Heart left ventricle (tissue), 16 donors: ENCODE measurements at regions not wholly inside any gene's neighbourhood (a gene's known extent, or its start where the extent isn't known, plus 50 kb on each side); places are given as distances from the start of the nearest gene placed in this dataset.

Experiments used
- ATAC-seq, 4 donors: fragments of 200-7000 bp; cut with Tn5 transposase; one replicate each; pipeline ENCODE4 v1.9.1; 2020 to 2022; ENCODE audit warnings: moderate library complexity in 4 of 4, mild to moderate bottlenecking in 3 of 4, moderate number of reproducible peaks in 1 of 4
- DNase-seq, 5 donors: peaks; one replicate each; pipeline ENCODE4 v3.0.0-alpha.2; 2020
- H3K27ac ChIP-seq, 12 donors: fragments of 200-600 bp; sonication (generic) in 4 of 12; one replicate each; pipeline versions ENCODE4 v1.5.0 to v1.8.0; 2016 to 2022; ENCODE audit warnings: mild to moderate bottlenecking in 2 of 12
- H3K27me3 ChIP-seq, 9 donors: fragments of 200-600 bp; sonication (generic) in 2 of 9; one replicate each; pipeline versions ENCODE4 v1.5.1 to v1.8.0; 2016 to 2022; ENCODE audit warnings: mild to moderate bottlenecking in 3 of 9
- H3K36me3 ChIP-seq, 9 donors: fragments of 200-600 bp; sonication (generic) in 2 of 9; one replicate each; pipeline versions ENCODE4 v1.5.0 to v1.8.0; 2018 to 2022; ENCODE audit warnings: mild to moderate bottlenecking in 2 of 9
- H3K4me1 ChIP-seq, 12 donors: fragments of 200-600 bp; sonication (generic) in 4 of 12; one replicate each; pipeline versions ENCODE4 v1.5.0 to v1.8.0; 2016 to 2022; ENCODE audit warnings: mild to moderate bottlenecking in 3 of 12
- H3K4me3 ChIP-seq, 12 donors: fragments of 200-600 bp; sonication (generic) in 4 of 12; one replicate each; pipeline versions ENCODE4 v1.5.0 to v1.8.0; 2017 to 2022; ENCODE audit warnings: mild to moderate bottlenecking in 9 of 12, moderate library complexity in 4 of 12
- H3K9me3 ChIP-seq, 12 donors: fragments of 200-600 bp; sonication (generic) in 4 of 12; one replicate each; pipeline versions ENCODE4 v1.5.0 to v1.8.0; 2016 to 2022; ENCODE audit warnings: mild to moderate bottlenecking in 1 of 12
- POLR2A ChIP-seq, 2 donors: fragments of 450-650 bp; IDR thresholded peaks; one replicate each; pipeline ENCODE4 v1.6.1; 2017; ENCODE audit warnings: antibody characterized with exemption in 2 of 2, mild to moderate bottlenecking in 2 of 2, moderate library complexity in 2 of 2
- WGBS, 4 donors: extraction: QIAGEN DNeasy Blood & Tissue Kit in 2 of 4; methylation state at CpG; one replicate each; pipeline versions ENCODE4 v1.1.5 to v1.1.7; 2013 to 2018; 5-methylcytosine and 5-hydroxymethylcytosine counted together
- intact Hi-C, 10 donors: fragments of 100-400 bp; cut with DNase I; formaldehyde crosslinking; loops; one replicate each; pipeline versions ENCODE4 v1.11.1 to v1.14.2; 2022
- TF ChIP-seq, protein P1 (sequence below), 12 donors: fragments of 200-600 bp; sonication (generic) in 4 of 12; IDR thresholded peaks; one replicate each; pipeline versions ENCODE4 v1.5.0 to v1.8.0; 2018 to 2022; ENCODE audit warnings: antibody characterized with exemption in 12 of 12, mild to moderate bottlenecking in 5 of 12
- donor health status: ischemic (EF 13 %, LVEDD 7.1; RV severe dilation, severe dysfunction).
- donor health status: healthy with polysubstance abuse.
- donor health status: DM: no; HTN: yes; CAD: no.
- donor health status: DM: no; HTN: no; CAD: no.
- donor health status: ischemic (EF 25% LVEDD 6.9; RV normal size, moderate dysfunction).
- donor health status: ischemic (EF 25% LVEDD 5.7; RV mildly dilated, moderate dysfunction).
- donor health status: healthy.
- donor health status: DM: yes; HTN: yes; CAD: no.
- donor health status: ischemic (EF 35%, LVEDD 5.7; RV mildly dilated, moderate dysfunction).
- donor health status: nonischemic (EF 11% LVEDD 7.7; RV severe dilation, severe dysfunction).
- donor health status: DM: yes; HTN: yes; CAD: no.
- donor health status: PGD.
- donor health status: ischemic (EF 29% LVEDD 5.4; RV normal size, mild dysfunction).
- donor health status: nonischemic (EF 23%, LVEDD 6.1; RV moderate dilation, normal function).

DNA sequence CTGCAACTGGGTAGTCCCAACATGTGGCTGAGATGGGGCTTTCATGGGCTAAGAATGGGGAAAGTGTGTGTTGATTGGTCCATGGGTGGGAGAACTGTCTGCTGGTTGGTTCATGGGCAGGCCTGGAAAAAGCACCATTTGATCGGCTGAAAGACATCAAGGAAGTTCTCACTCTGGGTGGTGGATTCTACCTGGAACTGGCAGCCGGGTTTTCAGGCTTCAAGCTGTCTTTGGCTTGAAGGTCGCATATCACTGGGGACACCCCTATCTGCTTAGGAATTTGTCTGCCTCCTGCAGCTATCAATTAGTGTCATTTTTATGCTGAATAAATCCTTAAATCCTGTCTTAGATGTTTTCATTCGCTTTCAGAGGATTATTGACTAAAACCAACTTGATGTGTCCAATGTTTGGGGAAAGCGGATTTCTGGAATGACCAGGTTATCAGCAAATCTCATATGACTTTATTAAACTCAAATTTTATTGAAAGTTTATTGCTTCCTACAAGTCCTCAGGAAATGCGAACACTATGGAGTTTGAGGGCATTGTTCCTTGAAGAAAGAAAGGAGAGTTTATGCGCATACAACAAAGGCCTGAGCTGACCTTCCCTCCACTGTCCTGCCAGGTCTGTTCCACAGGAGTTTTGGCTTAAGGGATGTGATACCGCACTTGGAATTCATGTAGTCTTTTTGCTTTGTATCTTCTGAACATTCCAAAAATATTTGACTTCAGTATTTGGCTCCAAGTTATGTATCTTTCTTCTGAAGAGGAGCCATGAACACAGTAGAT is 451.1 kb downstream of the TUSC1 start:
- no peak for ATAC-seq
- H3K36me3 ChIP-seq = no peaks in the 10 kb centered on the region
- no peak overlapping the region for H3K27ac ChIP-seq
- H3K4me1 ChIP-seq = no peaks in the 10 kb centered on the region
- TF ChIP-seq, protein P1, sequence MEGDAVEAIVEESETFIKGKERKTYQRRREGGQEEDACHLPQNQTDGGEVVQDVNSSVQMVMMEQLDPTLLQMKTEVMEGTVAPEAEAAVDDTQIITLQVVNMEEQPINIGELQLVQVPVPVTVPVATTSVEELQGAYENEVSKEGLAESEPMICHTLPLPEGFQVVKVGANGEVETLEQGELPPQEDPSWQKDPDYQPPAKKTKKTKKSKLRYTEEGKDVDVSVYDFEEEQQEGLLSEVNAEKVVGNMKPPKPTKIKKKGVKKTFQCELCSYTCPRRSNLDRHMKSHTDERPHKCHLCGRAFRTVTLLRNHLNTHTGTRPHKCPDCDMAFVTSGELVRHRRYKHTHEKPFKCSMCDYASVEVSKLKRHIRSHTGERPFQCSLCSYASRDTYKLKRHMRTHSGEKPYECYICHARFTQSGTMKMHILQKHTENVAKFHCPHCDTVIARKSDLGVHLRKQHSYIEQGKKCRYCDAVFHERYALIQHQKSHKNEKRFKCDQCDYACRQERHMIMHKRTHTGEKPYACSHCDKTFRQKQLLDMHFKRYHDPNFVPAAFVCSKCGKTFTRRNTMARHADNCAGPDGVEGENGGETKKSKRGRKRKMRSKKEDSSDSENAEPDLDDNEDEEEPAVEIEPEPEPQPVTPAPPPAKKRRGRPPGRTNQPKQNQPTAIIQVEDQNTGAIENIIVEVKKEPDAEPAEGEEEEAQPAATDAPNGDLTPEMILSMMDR (IDR thresholded peaks at IDR 0.05) = no peak
- no peak for TF ChIP-seq POLR2A (IDR thresholded peaks at IDR 0.05)
- no peak overlapping the region for H3K4me3 ChIP-seq
- intact Hi-C loops = no loop called here
- peaks cover 0 to 21% (median 6%) of the 10 kb centered on the region in 12 donors for H3K9me3 ChIP-seq
- WGBS, 4 donors = 82 to 89% (median 85%) methylated on average over 8 of the region's 8 CpGs
- H3K27me3 ChIP-seq = no peaks in the 10 kb centered on the region
- no peak for DNase-seq

DNA sequence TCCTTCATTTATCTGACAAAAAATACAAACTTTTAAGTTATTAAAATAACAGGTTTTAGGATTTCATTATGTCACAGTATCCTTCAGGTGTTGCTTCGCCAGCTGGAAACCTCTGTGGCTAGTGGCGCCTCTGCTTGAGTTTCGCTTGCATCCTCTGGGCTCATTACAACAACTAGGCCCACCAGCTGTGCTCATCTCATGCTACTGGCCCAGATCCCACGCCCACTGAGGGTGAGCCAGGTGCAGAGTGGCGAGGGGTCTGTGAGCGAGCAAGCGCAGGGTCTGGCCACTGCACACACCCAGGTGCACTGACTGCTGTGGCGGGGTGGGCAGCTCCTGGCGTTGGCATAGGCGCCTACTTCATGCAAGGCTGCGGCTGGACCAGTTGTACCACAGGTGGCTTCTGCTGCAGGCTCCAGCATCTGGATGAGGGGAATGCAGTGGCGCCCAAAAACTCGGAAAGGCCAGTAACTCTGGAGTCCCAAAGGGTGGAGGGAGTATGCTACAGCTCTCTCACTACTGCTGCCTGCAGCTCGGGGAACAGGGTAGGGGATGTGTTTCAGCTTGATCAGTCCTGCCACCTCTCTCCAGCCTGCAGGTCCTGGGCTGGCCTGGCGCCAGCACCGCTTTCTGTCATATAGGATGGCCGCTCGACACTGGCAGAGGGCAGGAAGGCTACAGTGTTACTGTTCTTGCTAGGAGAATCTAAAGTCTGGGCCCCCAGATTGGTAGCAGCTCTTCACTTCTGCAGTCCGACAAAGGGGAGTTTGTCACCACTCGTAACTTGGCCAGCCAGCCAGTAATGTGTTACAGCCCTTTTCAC is 452.1 kb downstream of the TUSC1 start:
- no peak for ATAC-seq

DNA sequence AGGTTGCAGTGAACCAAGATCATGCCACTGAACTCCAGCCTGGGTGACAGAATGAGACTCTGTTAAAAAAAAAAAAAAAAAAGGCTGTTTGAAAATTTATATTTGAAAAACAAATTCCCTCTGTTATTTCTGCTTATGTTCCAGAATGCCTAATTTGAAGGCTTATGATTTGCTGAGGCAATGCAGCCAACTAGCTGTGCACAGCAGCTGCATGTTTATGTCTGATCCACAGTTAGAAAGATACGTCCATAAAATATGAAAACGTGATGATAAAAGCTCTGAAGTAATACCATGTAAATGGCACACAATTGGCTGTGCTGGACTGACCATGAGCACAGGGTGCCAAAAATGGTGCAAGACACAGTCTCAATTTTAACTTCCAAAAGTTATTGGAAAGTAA is 453.2 kb downstream of the TUSC1 start:
- intact Hi-C loops = no loop called here

More for the DNA sequence above, 452.1 kb downstream of the TUSC1 start:
- Histone ChIP-seq H3K27me3 (no peaks in the 10 kb centered on the region), H3K4me1 (no peaks in the 10 kb centered on the region), H3K4me3 (no peak overlapping the region), H3K27ac (no peak overlapping the region), H3K9me3 (peaks cover 0 to 17% (median 4%) of the 10 kb centered on the region in 12 donors), H3K36me3 (no peaks in the 10 kb centered on the region)
- no peak for DNase-seq
- intact Hi-C loops = no loop called here
- no peak for TF ChIP-seq POLR2A (IDR thresholded peaks at IDR 0.05)
- TF ChIP-seq, protein P1 (IDR thresholded peaks at IDR 0.05) = no peak
- 87 to 91% (median 89%) methylated on average over 18 to 20 of the region's 20 CpGs for WGBS, 4 donors

More for the DNA sequence above, 453.2 kb downstream of the TUSC1 start:
- Histone ChIP-seq H3K27me3 (no peaks in the 10 kb centered on the region), H3K4me3 (no peak overlapping the region), H3K4me1 (no peaks in the 10 kb centered on the region), H3K27ac (no peak overlapping the region), H3K36me3 (no peaks in the 10 kb centered on the region), H3K9me3 (peaks cover 0 to 8% (median 0%) of the 10 kb centered on the region in 12 donors)
- ATAC-seq (no peak), DNase-seq (no peak)
- TF ChIP-seq, protein P1 (IDR thresholded peaks at IDR 0.05) = no peak
- TF ChIP-seq POLR2A (IDR thresholded peaks at IDR 0.05) = no peak
- 71 to 84% (median 82%) methylated on average over 2 of the region's 2 CpGs for WGBS, 4 donors
